Muscle layer of duodenum (tissue), 2 donors: ENCODE measurements at regions not wholly inside any gene's neighbourhood (a gene's known extent, or its start where the extent isn't known, plus 50 kb on each side); places are given as distances from the start of the nearest gene placed in this dataset.

Experiments used
- H3K27ac ChIP-seq: one replicate; pipeline ENCODE4 v1.7.0; 2013; ENCODE audit warnings: mild to moderate bottlenecking, low read length
- H3K27me3 ChIP-seq: one replicate; pipeline ENCODE4 v1.7.0; 2013; ENCODE audit warnings: low read depth, mild to moderate bottlenecking, control low read depth, low read length
- H3K36me3 ChIP-seq, 2 donors: one replicate each; pipeline ENCODE4 v1.7.0; 2013; ENCODE audit warnings: low read length in 2 of 2, control low read depth in 1 of 2, mild to moderate bottlenecking in 1 of 2; ENCODE audit not compliant: insufficient read depth in 2 of 2, control insufficient read depth in 1 of 2
- H3K4me1 ChIP-seq, 2 donors: one replicate each; pipeline ENCODE4 v1.7.0; 2013; ENCODE audit warnings: low read length in 2 of 2, mild to moderate bottlenecking in 2 of 2, control low read depth in 1 of 2, moderate library complexity in 1 of 2; ENCODE audit not compliant: insufficient read depth in 2 of 2, control insufficient read depth in 1 of 2
- H3K4me3 ChIP-seq, 2 donors: one replicate each; pipeline ENCODE4 v1.7.0; 2013; ENCODE audit warnings: low read length in 2 of 2, low read depth in 1 of 2, mild to moderate bottlenecking in 1 of 2
- H3K9me3 ChIP-seq, 2 donors: one replicate each; pipeline ENCODE4 v1.7.0; 2013; ENCODE audit warnings: low read length in 2 of 2, control low read depth in 1 of 2, mild to moderate bottlenecking in 1 of 2; ENCODE audit not compliant: control insufficient read depth in 1 of 2
- donor health status: healthy.

GRCh38 chr1:243944429-243945160 is 94.6 kb upstream of the AKT3 start:
- no peaks in the 10 kb centered on the region for H3K4me1 ChIP-seq
- H3K36me3 ChIP-seq, result no peaks in the 10 kb centered on the region
- no peaks in the 10 kb centered on the region for H3K27me3 ChIP-seq
- no peak overlapping the region for H3K4me3 ChIP-seq
- H3K27ac ChIP-seq, result no peak overlapping the region
- no peaks in the 10 kb centered on the region for H3K9me3 ChIP-seq

- Histone ChIP-seq H3K27me3 (no peaks in the 10 kb centered on the region), H3K9me3 (no peaks in the 10 kb centered on the region), H3K4me3 (no peak overlapping the region), H3K4me1 (no peaks in the 10 kb centered on the region), H3K27ac (no peak overlapping the region), H3K36me3 (no peaks in the 10 kb centered on the region)
Observed at GRCh38 chr1:243943671-243944428, 93.8 kb upstream of the AKT3 start.

DNA sequence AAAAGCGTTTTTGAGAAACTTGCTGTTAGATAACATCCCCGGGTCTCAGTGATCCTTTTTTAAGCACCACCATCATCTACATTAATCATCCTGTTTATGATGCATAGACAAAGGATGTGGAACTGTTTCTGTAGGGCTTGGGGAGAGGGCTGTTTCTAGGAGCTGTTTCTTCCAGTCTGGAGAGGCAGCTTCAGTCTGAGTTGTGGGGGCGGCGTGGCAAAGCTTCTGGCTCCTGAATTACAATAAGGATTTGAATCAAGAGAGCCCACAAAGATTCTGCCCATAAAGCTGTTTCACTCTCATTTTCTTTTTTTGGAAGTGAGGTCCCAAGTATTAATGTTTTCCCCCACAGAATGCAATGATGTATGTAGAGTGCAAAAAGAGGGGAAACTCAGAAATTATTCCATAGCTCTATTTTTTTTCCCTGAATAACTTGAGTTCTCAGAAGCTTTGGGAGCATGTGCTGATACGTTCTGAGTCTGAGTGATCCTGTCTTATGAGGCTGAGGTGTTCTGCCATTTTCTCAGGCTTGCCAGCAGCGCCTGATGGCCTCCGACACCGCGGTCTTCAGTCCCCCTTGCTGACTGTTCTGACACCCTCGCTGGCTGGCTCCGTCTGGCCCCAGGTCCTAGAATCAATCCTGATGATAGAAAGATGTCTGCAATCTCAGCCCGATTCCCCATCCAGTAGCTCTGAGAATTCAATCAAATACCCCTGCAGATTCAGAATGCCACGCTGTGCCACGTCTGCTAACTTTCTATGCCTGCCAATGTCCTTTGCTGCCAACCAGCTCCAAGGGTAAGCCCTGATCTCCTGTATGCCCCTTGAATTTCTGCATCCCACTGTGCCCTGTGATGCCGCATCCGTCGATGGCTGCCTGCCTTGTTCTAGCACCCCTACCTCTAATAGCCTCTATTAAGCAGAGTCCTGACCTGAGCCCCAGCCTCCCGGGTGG is 92.4 kb upstream of the AKT3 start:
- Histone ChIP-seq H3K27me3 (no peaks in the 10 kb centered on the region), H3K4me1 (no peaks in the 10 kb centered on the region), H3K4me3 (no peak overlapping the region), H3K9me3 (no peaks in the 10 kb centered on the region), H3K36me3 (no peaks in the 10 kb centered on the region), H3K27ac (no peak overlapping the region)

DNA sequence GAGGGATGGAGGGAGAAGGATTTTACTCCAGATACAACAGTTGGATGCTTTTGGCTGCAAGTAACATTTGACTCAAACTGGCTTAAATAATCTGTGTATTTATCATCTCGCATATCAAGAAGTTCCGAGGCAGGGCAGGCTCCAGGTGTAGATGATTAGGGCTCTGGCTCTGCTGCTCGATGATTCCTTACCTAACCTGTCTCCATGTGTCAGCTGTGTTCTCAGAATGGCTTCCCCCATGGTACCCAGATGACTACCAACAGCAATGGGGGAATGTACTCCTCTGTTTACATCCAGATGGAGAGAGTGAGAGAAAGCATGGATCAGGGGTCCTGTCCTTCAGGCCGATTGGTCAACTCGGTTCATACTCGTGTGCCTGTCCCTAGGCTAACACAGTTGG is 90.4 kb upstream of the AKT3 start:
- Histone ChIP-seq H3K4me1 (no peaks in the 10 kb centered on the region), H3K36me3 (no peaks in the 10 kb centered on the region), H3K9me3 (no peaks in the 10 kb centered on the region), H3K27me3 (no peaks in the 10 kb centered on the region), H3K27ac (no peak overlapping the region), H3K4me3 (no peak overlapping the region)

- Histone ChIP-seq H3K36me3 (no peaks in the 10 kb centered on the region), H3K27ac (no peak overlapping the region), H3K4me3 (no peak overlapping the region), H3K9me3 (peaks cover 0 to 3% of the 10 kb centered on the region in 2 donors), H3K27me3 (no peaks in the 10 kb centered on the region), H3K4me1 (no peaks in the 10 kb centered on the region)
Observed at GRCh38 chr1:243939167-243939848, 89.3 kb upstream of the AKT3 start.

- Histone ChIP-seq H3K27me3 (no peaks in the 10 kb centered on the region), H3K4me3 (no peak overlapping the region), H3K4me1 (no peaks in the 10 kb centered on the region), H3K9me3 (peaks cover 0 to 5% of the 10 kb centered on the region in 2 donors), H3K36me3 (no peaks in the 10 kb centered on the region), H3K27ac (no peak overlapping the region)
Observed at GRCh38 chr1:243938208-243938607, 88.2 kb upstream of the AKT3 start.

GRCh38 chr1:243933495-243933894 is 83.5 kb upstream of the AKT3 start:
- Histone ChIP-seq H3K27me3 (no peaks in the 10 kb centered on the region), H3K9me3 (peaks cover 0 to 5% of the 10 kb centered on the region in 2 donors), H3K4me3 (no peak overlapping the region), H3K4me1 (no peaks in the 10 kb centered on the region), H3K36me3 (no peaks in the 10 kb centered on the region), H3K27ac (no peak overlapping the region)

DNA sequence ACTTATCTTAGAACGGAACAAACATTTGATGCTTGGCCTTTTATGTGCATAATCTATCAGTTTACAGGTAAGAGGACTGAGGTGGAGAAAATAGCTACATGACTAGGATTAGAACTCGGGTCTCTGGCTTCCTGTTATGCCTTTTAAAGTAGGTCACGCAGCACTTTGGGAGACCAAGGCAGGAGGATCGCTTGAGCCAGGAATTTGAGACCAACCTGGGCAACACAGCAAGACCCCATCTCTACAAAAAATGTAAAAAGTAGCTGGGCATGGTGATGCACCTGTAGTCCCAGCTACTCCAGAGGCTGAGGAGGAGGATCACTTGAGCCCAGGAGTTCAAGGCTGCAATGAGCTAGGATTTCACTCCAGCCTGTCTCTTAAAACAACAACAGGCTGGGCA is 81.9 kb upstream of the AKT3 start:
- Histone ChIP-seq H3K4me3 (no peak overlapping the region), H3K9me3 (peaks cover 0 to 5% of the 10 kb centered on the region in 2 donors), H3K27me3 (no peaks in the 10 kb centered on the region), H3K27ac (no peak overlapping the region), H3K4me1 (no peaks in the 10 kb centered on the region), H3K36me3 (no peaks in the 10 kb centered on the region)

DNA sequence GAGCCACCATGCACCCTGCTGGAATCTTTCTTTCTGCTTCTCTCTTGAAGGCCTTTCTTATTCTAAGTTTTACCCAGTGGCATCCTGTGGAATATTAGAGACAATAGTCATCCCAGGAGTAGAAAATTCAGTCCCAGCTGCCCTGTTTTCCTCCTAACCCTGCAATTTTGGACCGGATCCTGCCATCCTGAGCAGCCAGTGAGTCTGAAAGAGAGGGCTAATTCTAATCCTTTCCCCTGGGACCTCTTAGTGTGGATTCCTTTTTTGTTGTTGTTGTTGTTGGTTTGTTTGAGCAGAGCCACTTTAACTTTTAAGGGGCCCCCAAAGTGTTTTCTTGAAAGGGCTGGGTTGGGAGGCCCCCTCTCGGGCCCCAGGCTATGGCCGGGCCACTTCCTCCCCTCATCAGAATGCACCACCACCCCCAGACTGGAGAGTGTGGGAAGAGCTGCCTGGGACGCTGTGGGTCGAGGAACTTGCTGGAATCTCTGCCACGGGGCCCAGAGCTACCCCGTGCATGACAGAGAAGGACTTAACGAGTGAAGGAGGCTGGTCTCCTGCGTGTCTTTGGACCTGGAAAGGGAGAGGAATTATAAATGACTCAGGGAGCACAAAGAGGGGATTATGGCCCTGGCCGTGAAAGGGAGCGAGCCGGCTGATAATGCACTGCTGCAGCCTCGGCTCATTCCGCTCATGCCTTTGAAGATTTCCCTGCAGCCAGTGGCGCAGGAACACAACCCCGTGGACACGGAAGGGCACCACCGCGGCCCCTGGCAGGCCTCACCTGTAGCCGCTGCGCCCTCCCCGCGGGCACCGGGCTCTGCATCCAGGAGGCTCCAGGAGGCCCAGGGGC is 81.0 kb upstream of the AKT3 start:
- H3K27ac ChIP-seq, result no peak overlapping the region
- no peaks in the 10 kb centered on the region for H3K27me3 ChIP-seq
- peaks cover 0 to 5% of the 10 kb centered on the region in 2 donors for H3K9me3 ChIP-seq
- H3K4me3 ChIP-seq, result no peak overlapping the region
- H3K4me1 ChIP-seq, result no peaks in the 10 kb centered on the region
- no peaks in the 10 kb centered on the region for H3K36me3 ChIP-seq

GRCh38 chr1:243927381-243927780 is 77.3 kb upstream of the AKT3 start:
- Histone ChIP-seq H3K9me3 (no peaks in the 10 kb centered on the region), H3K27me3 (no peaks in the 10 kb centered on the region), H3K4me1 (no peaks in the 10 kb centered on the region), H3K27ac (no peak overlapping the region), H3K4me3 (no peak overlapping the region), H3K36me3 (no peaks in the 10 kb centered on the region)
